Adrenal gland (tissue), 5 donors: ENCODE measurements at regions not wholly inside any gene's neighbourhood (a gene's known extent, or its start where the extent isn't known, plus 50 kb on each side); places are given as distances from the start of the nearest gene placed in this dataset.

Experiments used
- CTCF ChIP-seq, 6 experiments: fragments of 450-650 bp in 4 of 6; fragments of 200-600 bp in 2 of 6; sonication (generic) in 1 of 6; IDR thresholded peaks; 1 replicate in 5 of 6; 2 replicates in 1 of 6; pipeline versions ENCODE4 v1.5.1 to v1.8.0; 2016 to 2021; ENCODE audit warnings: antibody characterized with exemption in 6 of 6, mild to moderate bottlenecking in 2 of 6, moderate library complexity in 1 of 6
- POLR2A ChIP-seq, 2 donors: fragments of 450-650 bp; IDR thresholded peaks; one replicate each; pipeline ENCODE4 v1.6.1; 2017; ENCODE audit warnings: antibody characterized with exemption in 2 of 2, mild to moderate bottlenecking in 2 of 2, moderate library complexity in 1 of 2
- donor health status: DM: no; HTN: no; CAD: no.

- TF ChIP-seq CTCF (IDR thresholded peaks at IDR 0.05) (no peak), POLR2A (IDR thresholded peaks at IDR 0.05) (no peak)
These were observed 219.7 kb upstream of the SGO1 start for GRCh38 chr3:20405744-20406143.
